Liver (tissue), 8 donors: ENCODE measurements at regions not wholly inside any gene's neighbourhood (a gene's known extent, or its start where the extent isn't known, plus 50 kb on each side); places are given as distances from the start of the nearest gene placed in this dataset.

ENCODE experiments used
- DNase-seq: peaks from one replicate; pipeline ENCODE4 v3.0.0-alpha.2; 2017; ENCODE audit warnings: low spot score
- H3K27ac ChIP-seq, 2 donors: one replicate each; pipeline ENCODE4 v1.7.0; 2013; ENCODE audit warnings: inconsistent platforms in 2 of 2, low read length in 2 of 2, control low read depth in 1 of 2, low read depth in 1 of 2, mild to moderate bottlenecking in 1 of 2
- H3K27me3 ChIP-seq, 4 donors: one replicate each; pipeline versions ENCODE4 v1.6.1 to v1.7.0; 2013; ENCODE audit warnings: low read length in 3 of 4, inconsistent platforms in 1 of 4, mild to moderate bottlenecking in 1 of 4, moderate library complexity in 1 of 4; ENCODE audit not compliant: control insufficient read depth in 4 of 4, insufficient read depth in 4 of 4
- H3K36me3 ChIP-seq, 4 donors: one replicate each; pipeline versions ENCODE4 v1.6.1 to v1.7.0; 2013; ENCODE audit warnings: low read length in 3 of 4, mild to moderate bottlenecking in 3 of 4, low read depth in 1 of 4, moderate library complexity in 1 of 4; ENCODE audit not compliant: control insufficient read depth in 4 of 4, insufficient read depth in 3 of 4
- H3K4me1 ChIP-seq, 4 donors: one replicate each; pipeline versions ENCODE4 v1.6.1 to v1.7.0; 2013; ENCODE audit warnings: low read length in 3 of 4, mild to moderate bottlenecking in 3 of 4, moderate library complexity in 1 of 4; ENCODE audit not compliant: control insufficient read depth in 4 of 4, insufficient read depth in 4 of 4
- H3K4me3 ChIP-seq, 3 donors: one replicate each; pipeline versions ENCODE4 v1.6.1 to v1.7.0; 2013; ENCODE audit warnings: low read length in 3 of 3, control low read depth in 1 of 3, low read depth in 1 of 3, mild to moderate bottlenecking in 1 of 3
- H3K9ac ChIP-seq, 2 donors: one replicate each; pipeline ENCODE4 v1.7.0; 2013; ENCODE audit warnings: low read length in 2 of 2, mild to moderate bottlenecking in 2 of 2, moderate library complexity in 2 of 2, control low read depth in 1 of 2, low read depth in 1 of 2
- H3K9me3 ChIP-seq, 4 donors: one replicate each; pipeline versions ENCODE4 v1.6.1 to v1.7.0; 2013; ENCODE audit warnings: low read length in 3 of 4; ENCODE audit not compliant: control insufficient read depth in 4 of 4
- ATF3 ChIP-seq: IDR thresholded peaks from 2 replicates; pipeline ENCODE4 v1.6.1; 2016; ENCODE audit warnings: antibody characterized with exemption
- CTCF ChIP-seq: fragments of 150-350 bp; IDR thresholded peaks from 2 replicates; pipeline ENCODE4 v1.5.1; 2017; ENCODE audit warnings: improper control_type of control experiment, low read depth, low read length; ENCODE audit not compliant: missing input control
- EGR1 ChIP-seq, 2 donors: IDR thresholded peaks; 2 replicates each; pipeline ENCODE4 v1.6.1; 2016 to 2018; ENCODE audit warnings: antibody characterized with exemption in 2 of 2, low read depth in 2 of 2
- FOXA1 ChIP-seq: IDR thresholded peaks from 2 replicates; pipeline ENCODE4 v1.6.1; 2016; ENCODE audit warnings: antibody characterized with exemption
- FOXA2 ChIP-seq: IDR thresholded peaks from 2 replicates; pipeline ENCODE4 v1.6.1; 2016; ENCODE audit warnings: antibody characterized with exemption
- GABPA ChIP-seq, 2 donors: IDR thresholded peaks in 1 of 2; conservative IDR thresholded peaks in 1 of 2; 2 replicates each; pipeline ENCODE4 v1.6.1; 2016; ENCODE audit warnings: antibody characterized with exemption in 2 of 2, mild to moderate bottlenecking in 1 of 2, moderate library complexity in 1 of 2
- HNF4A ChIP-seq, 2 donors: conservative IDR thresholded peaks; 2 replicates each; pipeline ENCODE4 v1.6.1; 2016; ENCODE audit warnings: antibody characterized with exemption in 2 of 2, mild to moderate bottlenecking in 2 of 2
- HNF4G ChIP-seq: IDR thresholded peaks from 2 replicates; pipeline ENCODE4 v1.6.1; 2016; ENCODE audit warnings: antibody characterized with exemption
- JUND ChIP-seq, 2 donors: IDR thresholded peaks; 2 replicates each; pipeline ENCODE4 v1.6.1; 2016; ENCODE audit warnings: antibody characterized with exemption in 2 of 2
- MAX ChIP-seq: IDR thresholded peaks from 2 replicates; pipeline ENCODE4 v1.6.1; 2016; ENCODE audit warnings: antibody characterized with exemption
- NR2F2 ChIP-seq: IDR thresholded peaks from 2 replicates; pipeline ENCODE4 v1.6.1; 2016; ENCODE audit warnings: antibody characterized with exemption
- RAD21 ChIP-seq, 2 donors: IDR thresholded peaks; 2 replicates each; pipeline ENCODE4 v1.6.1; 2016; ENCODE audit warnings: antibody characterized with exemption in 2 of 2, mild to moderate bottlenecking in 2 of 2
- REST ChIP-seq: IDR thresholded peaks from 2 replicates; pipeline ENCODE4 v1.6.1; 2016; ENCODE audit warnings: antibody characterized with exemption, mild to moderate bottlenecking
- RXRA ChIP-seq, 2 donors: IDR thresholded peaks; 2 replicates each; pipeline ENCODE4 v1.6.1; 2017 to 2018; ENCODE audit warnings: antibody characterized with exemption in 2 of 2, mild to moderate bottlenecking in 1 of 2
- SP1 ChIP-seq: IDR thresholded peaks from 2 replicates; pipeline ENCODE4 v1.6.1; 2018; ENCODE audit warnings: antibody characterized with exemption, mild to moderate bottlenecking
- TAF1 ChIP-seq: conservative IDR thresholded peaks from 2 replicates; pipeline ENCODE4 v1.6.1; 2016; ENCODE audit warnings: antibody characterized with exemption, mild to moderate bottlenecking
- YY1 ChIP-seq: IDR thresholded peaks from 2 replicates; pipeline ENCODE4 v1.6.1; 2016; ENCODE audit warnings: antibody characterized with exemption, mild to moderate bottlenecking
- WGBS: extraction: QIAGEN DNeasy Blood & Tissue Kit; methylation state at CpG from one replicate; pipeline ENCODE4 v1.1.7; 2013; 5-methylcytosine and 5-hydroxymethylcytosine counted together
- TF ChIP-seq, protein P1 (sequence below): IDR thresholded peaks from 2 replicates; pipeline ENCODE4 v1.6.1; 2016; ENCODE audit warnings: antibody characterized with exemption
- donor health status: healthy.
- donor health status: healthy.
- donor health status: healthy.
- donor health status: healthy.
- donor health status: healthy.

DNA sequence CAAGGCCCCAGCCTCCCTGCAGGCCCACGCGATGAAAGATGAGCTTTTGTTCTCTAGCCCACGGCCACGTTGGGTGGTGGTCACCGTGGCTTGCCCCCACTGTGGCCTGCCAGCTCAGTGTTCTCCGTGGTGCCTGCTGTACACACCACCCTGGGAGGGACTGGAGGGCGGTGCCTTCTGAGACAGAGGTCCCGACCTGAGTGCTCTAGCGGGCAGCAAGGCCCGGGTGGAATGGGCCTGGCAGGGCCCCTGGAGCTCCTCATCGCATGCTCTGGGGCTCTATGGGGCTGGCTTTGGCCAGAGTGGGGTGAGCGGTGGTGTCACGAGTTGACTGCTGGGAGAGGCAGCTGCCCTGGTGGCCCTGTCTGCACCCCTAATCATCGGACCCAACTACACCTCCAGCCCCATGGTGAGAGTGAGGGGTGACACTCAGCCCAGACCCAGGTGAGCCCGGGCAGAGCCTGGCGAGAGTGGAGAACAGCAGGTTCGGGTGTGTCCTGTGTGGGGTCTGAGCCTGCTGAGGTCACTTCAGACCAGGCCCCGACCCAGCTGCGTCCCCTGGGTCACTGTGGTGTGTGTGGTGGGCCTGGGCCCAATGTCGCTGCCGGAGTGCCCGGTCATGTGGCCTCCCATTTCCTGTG lies 541.9 kb downstream of the TBC1D22A start:
- peak; percentile 19 for DNase-seq
- H3K27me3 ChIP-seq, result no peaks in the 10 kb centered on the region
- H3K27ac ChIP-seq, result no peak overlapping the region
- WGBS, result 87% methylated on average over 22 of the region's 22 CpGs
- no peaks in the 10 kb centered on the region for H3K9me3 ChIP-seq
- TF ChIP-seq RAD21 (IDR thresholded peaks at IDR 0.05) (no peak), HNF4A (conservative IDR thresholded peaks at IDR 0.05) (no peak), RXRA (IDR thresholded peaks at IDR 0.05) (no peak), GABPA (IDR thresholded peaks at IDR 0.05 in 1 of 2, conservative IDR thresholded peaks at IDR 0.05 in 1 of 2) (no peak), TAF1 (no peak), CTCF (no peak), EGR1 (IDR thresholded peaks at IDR 0.05; ENCODE audit: low read depth in 2 of 2) (no peak), ATF3 (no peak), YY1 (no peak), FOXA2 (no peak), REST (no peak), HNF4G (no peak), SP1 (no peak), FOXA1 (no peak), NR2F2 (no peak), JUND (IDR thresholded peaks at IDR 0.05) (no peak), MAX (no peak)
- TF ChIP-seq, protein P1, sequence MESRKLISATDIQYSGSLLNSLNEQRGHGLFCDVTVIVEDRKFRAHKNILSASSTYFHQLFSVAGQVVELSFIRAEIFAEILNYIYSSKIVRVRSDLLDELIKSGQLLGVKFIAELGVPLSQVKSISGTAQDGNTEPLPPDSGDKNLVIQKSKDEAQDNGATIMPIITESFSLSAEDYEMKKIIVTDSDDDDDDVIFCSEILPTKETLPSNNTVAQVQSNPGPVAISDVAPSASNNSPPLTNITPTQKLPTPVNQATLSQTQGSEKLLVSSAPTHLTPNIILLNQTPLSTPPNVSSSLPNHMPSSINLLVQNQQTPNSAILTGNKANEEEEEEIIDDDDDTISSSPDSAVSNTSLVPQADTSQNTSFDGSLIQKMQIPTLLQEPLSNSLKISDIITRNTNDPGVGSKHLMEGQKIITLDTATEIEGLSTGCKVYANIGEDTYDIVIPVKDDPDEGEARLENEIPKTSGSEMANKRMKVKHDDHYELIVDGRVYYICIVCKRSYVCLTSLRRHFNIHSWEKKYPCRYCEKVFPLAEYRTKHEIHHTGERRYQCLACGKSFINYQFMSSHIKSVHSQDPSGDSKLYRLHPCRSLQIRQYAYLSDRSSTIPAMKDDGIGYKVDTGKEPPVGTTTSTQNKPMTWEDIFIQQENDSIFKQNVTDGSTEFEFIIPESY, result no peak
- H3K36me3 ChIP-seq, result no peaks in the 10 kb centered on the region
- H3K4me1 ChIP-seq, result no peaks in the 10 kb centered on the region
- no peak overlapping the region for H3K4me3 ChIP-seq
- H3K9ac ChIP-seq, result no peak overlapping the region
